ENCODE measurements at regions not wholly inside any gene's neighbourhood (a gene's known extent, or its start where the extent isn't known, plus 50 kb on each side); places are given as distances from the start of the nearest gene placed in this dataset.

- TF ChIP-seq POLR2A (IDR thresholded peaks at IDR 0.05) (no peak), CTCF (IDR thresholded peaks at IDR 0.05) (no peak)
Observed at GRCh38 chr16:64669573-64669972, 452.3 kb downstream of the CDH11 start.

Measured in transverse colon (tissue), 3 donors.